ENCODE measurements at regions not wholly inside any gene's neighbourhood (a gene's known extent, or its start where the extent isn't known, plus 50 kb on each side); places are given as distances from the start of the nearest gene placed in this dataset.

- TF ChIP-seq CTCF (IDR thresholded peaks at IDR 0.05) (no peak), MAX (CRISPR knock-in tag; IDR thresholded peaks at IDR 0.05) (no peak)
Measured at GRCh38 chr6:22651731-22652130, 82.4 kb downstream of the HDGFL1 start.
